ENCODE measurements at regions not wholly inside any gene's neighbourhood (a gene's known extent, or its start where the extent isn't known, plus 50 kb on each side); places are given as distances from the start of the nearest gene placed in this dataset.

- TF ChIP-seq CTCF (conservative IDR thresholded peaks at IDR 0.05) (no peak), EZH2 (IDR thresholded peaks at IDR 0.05; ENCODE audit: low read depth) (no peak)
Observed at GRCh38 chr3:177658354-177658753, 461.1 kb upstream of the TBL1XR1 start.

Data from PC-9 (cell line).